Cardiac muscle cell (in vitro differentiated cells and primary cell): ENCODE measurements at regions not wholly inside any gene's neighbourhood (a gene's known extent, or its start where the extent isn't known, plus 50 kb on each side); places are given as distances from the start of the nearest gene placed in this dataset.

Experiments
- DNase-seq, 2 donors: peaks; one replicate each; pipeline versions ENCODE4 v3.0.0 to v3.0.0-alpha.2; 2010 to 2017; ENCODE audit warnings: low read depth in 1 of 2, low spot score in 1 of 2
- H3K27ac ChIP-seq: fragments of 200-600 bp; sonication (generic); 2 replicates; pipeline ENCODE4 v1.5.1; 2016
- H3K27me3 ChIP-seq: fragments of 200-600 bp; sonication (generic); 2 replicates; pipeline ENCODE4 v1.6.0; 2016; ENCODE audit warnings: control low read depth
- H3K36me3 ChIP-seq: fragments of 200-600 bp; sonication (generic); 2 replicates; pipeline ENCODE4 v1.5.1; 2016; ENCODE audit warnings: control low read depth
- H3K4me1 ChIP-seq: fragments of 200-600 bp; sonication (generic); 2 replicates; pipeline ENCODE4 v1.8.1; 2017; ENCODE audit warnings: low read depth, mild to moderate bottlenecking, mixed run types
- H3K4me3 ChIP-seq: fragments of 200-600 bp; sonication (generic); 2 replicates; pipeline ENCODE4 v1.5.1; 2016; ENCODE audit warnings: mild to moderate bottlenecking
- H3K9me3 ChIP-seq: fragments of 200-600 bp; sonication (generic); 2 replicates; pipeline ENCODE4 v1.5.1; 2017; ENCODE audit warnings: low read depth, mild to moderate bottlenecking, control low read depth
- TF ChIP-seq, protein P1 (sequence below): IDR thresholded peaks from 2 replicates; pipeline ENCODE4 v1.5.1; 2012; ENCODE audit warnings: low read depth, mild to moderate bottlenecking, low read length

DNA sequence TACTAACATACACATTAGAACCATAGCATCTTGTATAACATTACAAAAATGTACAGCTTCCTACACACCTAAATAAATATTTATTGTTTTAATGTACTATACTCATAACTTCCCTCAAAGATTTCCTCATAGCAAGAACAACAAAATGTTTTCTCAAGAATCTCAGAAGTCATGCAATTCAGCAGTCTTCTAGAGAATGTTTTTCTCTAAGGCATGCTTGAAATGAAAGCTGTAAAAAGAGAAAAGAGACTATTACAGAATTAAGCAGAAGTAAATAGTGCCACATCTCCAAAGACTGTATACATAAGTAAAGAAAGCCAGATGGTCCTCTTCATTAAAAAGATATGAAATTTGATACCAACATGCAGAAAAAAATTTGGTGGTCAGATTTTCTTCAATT lies 672.2 kb downstream of the EPM2A start:
- DNase-seq: no peak
- Histone ChIP-seq H3K27ac (no peak overlapping the region), H3K27me3 (no peaks in the 10 kb centered on the region), H3K4me3 (no peak overlapping the region), H3K36me3 (no peaks in the 10 kb centered on the region), H3K9me3 (no peaks in the 10 kb centered on the region), H3K4me1 (no peaks in the 10 kb centered on the region)
- TF ChIP-seq, protein P1, sequence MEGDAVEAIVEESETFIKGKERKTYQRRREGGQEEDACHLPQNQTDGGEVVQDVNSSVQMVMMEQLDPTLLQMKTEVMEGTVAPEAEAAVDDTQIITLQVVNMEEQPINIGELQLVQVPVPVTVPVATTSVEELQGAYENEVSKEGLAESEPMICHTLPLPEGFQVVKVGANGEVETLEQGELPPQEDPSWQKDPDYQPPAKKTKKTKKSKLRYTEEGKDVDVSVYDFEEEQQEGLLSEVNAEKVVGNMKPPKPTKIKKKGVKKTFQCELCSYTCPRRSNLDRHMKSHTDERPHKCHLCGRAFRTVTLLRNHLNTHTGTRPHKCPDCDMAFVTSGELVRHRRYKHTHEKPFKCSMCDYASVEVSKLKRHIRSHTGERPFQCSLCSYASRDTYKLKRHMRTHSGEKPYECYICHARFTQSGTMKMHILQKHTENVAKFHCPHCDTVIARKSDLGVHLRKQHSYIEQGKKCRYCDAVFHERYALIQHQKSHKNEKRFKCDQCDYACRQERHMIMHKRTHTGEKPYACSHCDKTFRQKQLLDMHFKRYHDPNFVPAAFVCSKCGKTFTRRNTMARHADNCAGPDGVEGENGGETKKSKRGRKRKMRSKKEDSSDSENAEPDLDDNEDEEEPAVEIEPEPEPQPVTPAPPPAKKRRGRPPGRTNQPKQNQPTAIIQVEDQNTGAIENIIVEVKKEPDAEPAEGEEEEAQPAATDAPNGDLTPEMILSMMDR: no peak

DNA sequence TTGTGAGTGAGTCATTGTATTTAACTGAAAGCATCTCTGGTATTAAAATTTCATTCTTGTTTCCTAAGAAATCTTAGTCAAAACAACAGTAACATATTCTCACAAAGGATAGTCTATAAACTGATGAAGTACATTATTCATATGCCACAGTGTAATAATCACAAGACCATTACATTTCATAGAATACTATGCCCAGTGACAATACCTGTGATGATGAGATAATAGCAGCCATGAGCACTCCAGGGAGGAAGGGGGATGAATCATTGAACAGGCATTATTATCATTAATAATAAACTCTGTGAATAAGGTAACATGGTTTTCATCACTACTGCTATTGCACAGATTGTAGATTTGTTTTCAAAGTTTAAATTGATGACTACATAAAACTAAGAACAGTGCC lies 667.9 kb downstream of the EPM2A start:
- no peak overlapping the region for H3K27ac ChIP-seq
- TF ChIP-seq, protein P1: no peak
- H3K27me3 ChIP-seq: no peaks in the 10 kb centered on the region
- no peak for DNase-seq
- no peak overlapping the region for H3K4me3 ChIP-seq
- no peaks in the 10 kb centered on the region for H3K9me3 ChIP-seq
- H3K4me1 ChIP-seq: no peaks in the 10 kb centered on the region
- no peaks in the 10 kb centered on the region for H3K36me3 ChIP-seq

DNA sequence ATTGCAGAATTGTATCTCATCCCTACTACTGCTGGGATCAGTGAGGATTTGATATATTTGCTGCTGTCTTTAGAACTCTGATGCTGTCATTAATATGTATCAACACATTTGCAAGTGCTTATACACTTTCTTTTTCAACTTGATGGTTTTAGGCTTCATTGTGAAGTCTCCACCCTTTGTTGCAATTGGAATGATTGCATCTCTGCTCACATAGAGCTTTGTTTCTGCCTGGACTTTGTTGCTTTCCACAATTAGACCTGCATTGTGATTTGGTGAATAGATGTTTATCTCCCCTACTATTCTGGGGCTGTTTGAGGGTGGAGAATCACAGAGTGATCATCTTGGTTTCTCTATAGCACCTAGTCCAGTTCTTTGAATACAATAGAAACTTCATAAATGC lies 666.7 kb downstream of the EPM2A start:
- Histone ChIP-seq H3K27me3 (no peaks in the 10 kb centered on the region), H3K4me3 (no peak overlapping the region), H3K27ac (no peak overlapping the region), H3K36me3 (no peaks in the 10 kb centered on the region), H3K9me3 (no peaks in the 10 kb centered on the region), H3K4me1 (no peaks in the 10 kb centered on the region)
- no peak for DNase-seq
- TF ChIP-seq, protein P1: no peak

DNA sequence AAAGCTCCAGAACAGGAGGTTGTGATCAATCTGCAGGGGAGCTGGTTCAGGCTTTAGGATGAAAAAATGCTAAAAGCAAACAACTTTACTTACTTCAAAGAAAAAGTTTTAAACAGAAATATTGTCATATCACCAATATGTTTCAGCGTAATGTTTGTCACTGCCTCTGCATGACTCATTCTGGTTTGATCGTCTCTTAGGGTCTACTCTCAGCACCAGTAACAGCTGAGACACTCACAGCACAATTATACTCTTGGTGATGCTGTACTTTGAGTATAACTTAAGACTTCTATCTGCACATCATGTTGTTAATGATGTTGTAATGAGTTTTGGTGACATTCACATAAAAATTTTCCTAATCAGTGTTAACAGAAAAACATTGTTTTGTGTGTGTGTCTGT lies 665.4 kb downstream of the EPM2A start:
- no peak overlapping the region for H3K4me3 ChIP-seq
- H3K27me3 ChIP-seq: no peaks in the 10 kb centered on the region
- H3K4me1 ChIP-seq: no peaks in the 10 kb centered on the region
- TF ChIP-seq, protein P1: no peak
- H3K36me3 ChIP-seq: no peaks in the 10 kb centered on the region
- no peaks in the 10 kb centered on the region for H3K9me3 ChIP-seq
- no peak overlapping the region for H3K27ac ChIP-seq
- no peak for DNase-seq

DNA sequence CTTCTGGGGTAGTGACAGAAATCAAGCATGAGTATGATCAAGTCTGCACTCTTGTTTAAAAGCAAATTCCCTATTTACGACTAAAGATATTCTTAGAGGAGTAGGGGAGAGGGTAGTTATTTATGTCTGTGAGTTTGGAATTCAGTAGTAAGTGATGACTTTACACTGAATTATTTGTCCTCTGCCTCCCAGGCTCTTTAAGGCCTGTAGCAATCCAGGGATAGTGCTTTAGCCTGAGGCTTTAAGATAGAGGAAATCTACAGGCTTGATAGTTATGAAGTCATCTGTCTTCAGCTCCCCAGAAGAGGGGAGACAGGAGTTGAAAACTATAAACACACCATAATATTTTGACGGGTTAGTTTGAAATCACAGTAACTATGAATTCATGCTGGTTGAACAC lies 664.5 kb downstream of the EPM2A start:
- DNase-seq: no peak
- Histone ChIP-seq H3K36me3 (no peaks in the 10 kb centered on the region), H3K9me3 (no peaks in the 10 kb centered on the region), H3K4me1 (no peaks in the 10 kb centered on the region), H3K4me3 (no peak overlapping the region), H3K27ac (no peak overlapping the region), H3K27me3 (no peaks in the 10 kb centered on the region)
- TF ChIP-seq, protein P1: no peak

DNA sequence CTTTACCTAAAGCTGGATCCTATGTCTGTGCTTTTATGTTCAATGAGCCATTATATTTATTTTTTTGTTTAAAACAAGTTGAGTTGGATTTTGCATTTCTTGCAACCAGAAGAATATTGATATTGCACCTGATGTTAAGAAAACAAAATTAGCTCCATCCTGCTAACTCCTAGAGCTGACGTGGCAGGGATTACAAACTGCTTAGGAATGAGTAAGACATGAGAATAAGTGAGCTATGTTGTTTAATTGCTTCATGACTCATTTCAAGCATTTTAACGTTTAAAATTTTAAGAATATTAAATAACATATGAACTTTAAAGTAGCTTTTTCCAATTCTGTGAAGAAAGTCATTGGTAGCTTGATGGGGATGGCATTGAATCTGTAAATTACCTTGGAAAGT lies 663.5 kb downstream of the EPM2A start:
- H3K9me3 ChIP-seq: no peaks in the 10 kb centered on the region
- H3K4me3 ChIP-seq: no peak overlapping the region
- no peak overlapping the region for H3K27ac ChIP-seq
- no peaks in the 10 kb centered on the region for H3K36me3 ChIP-seq
- TF ChIP-seq, protein P1: no peak
- no peaks in the 10 kb centered on the region for H3K27me3 ChIP-seq
- no peak for DNase-seq
- no peaks in the 10 kb centered on the region for H3K4me1 ChIP-seq
